Cardiac muscle cell (in vitro differentiated cells and primary cell): ENCODE measurements at regions not wholly inside any gene's neighbourhood (a gene's known extent, or its start where the extent isn't known, plus 50 kb on each side); places are given as distances from the start of the nearest gene placed in this dataset.

Experiments
- DNase-seq, 2 donors: peaks; one replicate each; pipeline versions ENCODE4 v3.0.0 to v3.0.0-alpha.2; 2010 to 2017; ENCODE audit warnings: low read depth in 1 of 2, low spot score in 1 of 2
- H3K27ac ChIP-seq: fragments of 200-600 bp; sonication (generic); 2 replicates; pipeline ENCODE4 v1.5.1; 2016
- H3K27me3 ChIP-seq: fragments of 200-600 bp; sonication (generic); 2 replicates; pipeline ENCODE4 v1.6.0; 2016; ENCODE audit warnings: control low read depth
- H3K36me3 ChIP-seq: fragments of 200-600 bp; sonication (generic); 2 replicates; pipeline ENCODE4 v1.5.1; 2016; ENCODE audit warnings: control low read depth
- H3K4me1 ChIP-seq: fragments of 200-600 bp; sonication (generic); 2 replicates; pipeline ENCODE4 v1.8.1; 2017; ENCODE audit warnings: low read depth, mild to moderate bottlenecking, mixed run types
- H3K4me3 ChIP-seq: fragments of 200-600 bp; sonication (generic); 2 replicates; pipeline ENCODE4 v1.5.1; 2016; ENCODE audit warnings: mild to moderate bottlenecking
- H3K9me3 ChIP-seq: fragments of 200-600 bp; sonication (generic); 2 replicates; pipeline ENCODE4 v1.5.1; 2017; ENCODE audit warnings: low read depth, mild to moderate bottlenecking, control low read depth
- CTCF ChIP-seq: IDR thresholded peaks from 2 replicates; pipeline ENCODE4 v1.5.1; 2012; ENCODE audit warnings: low read depth, mild to moderate bottlenecking, low read length

GRCh38 chr2:129212299-129212958 is 767.0 kb upstream of the RAB6C start:
- no peaks in the 10 kb centered on the region for H3K9me3 ChIP-seq
- no peak for TF ChIP-seq CTCF
- H3K36me3 ChIP-seq, result no peaks in the 10 kb centered on the region
- H3K4me3 ChIP-seq, result no peak overlapping the region
- H3K27ac ChIP-seq, result no peak overlapping the region
- H3K4me1 ChIP-seq, result peaks cover 3% of the 10 kb centered on the region
- H3K27me3 ChIP-seq, result no peaks in the 10 kb centered on the region
- DNase-seq, result no peak

- no peak overlapping the region for H3K4me3 ChIP-seq
- TF ChIP-seq CTCF, result no peak
- DNase-seq, result no peak
- H3K27ac ChIP-seq, result no peak overlapping the region
- no peaks in the 10 kb centered on the region for H3K4me1 ChIP-seq
- H3K9me3 ChIP-seq, result no peaks in the 10 kb centered on the region
- peaks cover 5% of the 10 kb centered on the region for H3K27me3 ChIP-seq
- H3K36me3 ChIP-seq, result no peaks in the 10 kb centered on the region
Observed at GRCh38 chr2:129224022-129224421, 755.4 kb upstream of the RAB6C start.

- Histone ChIP-seq H3K27ac (no peak overlapping the region), H3K36me3 (no peaks in the 10 kb centered on the region), H3K4me1 (no peaks in the 10 kb centered on the region), H3K9me3 (no peaks in the 10 kb centered on the region), H3K27me3 (peaks cover 5% of the 10 kb centered on the region), H3K4me3 (no peak overlapping the region)
- DNase-seq, result no peak
- TF ChIP-seq CTCF, result no peak
Observed at GRCh38 chr2:129224486-129224885, 755.0 kb upstream of the RAB6C start.

DNA sequence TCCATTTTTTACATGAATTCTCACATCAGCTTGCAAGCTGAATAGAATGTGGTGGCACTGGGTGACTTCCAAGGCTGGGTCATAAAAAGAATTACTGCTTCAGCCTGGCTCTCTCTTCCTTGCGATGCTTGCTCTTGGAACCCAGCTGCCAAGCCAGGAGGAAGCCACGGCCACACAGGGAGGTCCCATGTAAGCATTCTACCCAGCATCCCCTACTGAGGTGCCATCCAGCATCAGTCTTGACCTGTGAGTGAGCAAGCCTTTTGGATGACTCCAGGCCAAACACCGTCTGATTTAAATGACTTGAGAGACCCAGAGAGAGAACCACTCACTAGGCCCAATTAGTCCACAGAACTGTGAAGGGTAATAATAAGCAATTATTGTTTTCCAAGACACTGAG is 750.3 kb upstream of the RAB6C start:
- Histone ChIP-seq H3K4me1 (no peaks in the 10 kb centered on the region), H3K9me3 (no peaks in the 10 kb centered on the region), H3K27ac (no peak overlapping the region), H3K36me3 (no peaks in the 10 kb centered on the region), H3K27me3 (no peaks in the 10 kb centered on the region), H3K4me3 (no peak overlapping the region)
- DNase-seq, result no peak
- TF ChIP-seq CTCF, result no peak

- DNase-seq, result no peak
- no peak for TF ChIP-seq CTCF
- Histone ChIP-seq H3K4me1 (no peaks in the 10 kb centered on the region), H3K36me3 (no peaks in the 10 kb centered on the region), H3K27ac (no peak overlapping the region), H3K9me3 (no peaks in the 10 kb centered on the region), H3K27me3 (no peaks in the 10 kb centered on the region), H3K4me3 (no peak overlapping the region)
Observed at GRCh38 chr2:129229830-129230441, 749.5 kb upstream of the RAB6C start.
